ENCODE measurements at regions not wholly inside any gene's neighbourhood (a gene's known extent, or its start where the extent isn't known, plus 50 kb on each side); places are given as distances from the start of the nearest gene placed in this dataset.

DNA sequence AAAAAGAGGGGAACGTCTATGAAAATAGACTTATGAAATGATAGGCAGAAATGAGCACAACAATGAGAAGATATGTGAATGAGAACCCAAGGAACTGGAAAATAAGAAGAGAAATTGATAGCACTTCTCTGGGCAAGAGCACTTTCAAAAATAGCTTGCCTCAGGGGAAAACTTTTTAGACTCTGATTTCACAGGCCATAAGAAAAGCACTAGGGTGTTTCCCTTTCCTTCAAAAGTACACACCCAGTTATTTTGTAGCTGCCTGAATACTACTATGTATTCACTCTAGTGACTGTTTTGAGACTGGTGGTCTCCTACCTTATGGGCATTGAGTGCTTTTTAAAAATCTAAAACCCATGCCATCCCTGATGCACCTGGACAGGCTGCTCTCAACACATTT, 172.3 kb upstream of the SOX6 start:
- TF ChIP-seq RAD21 (conservative IDR thresholded peaks at IDR 0.05 in 1 of 2, IDR thresholded peaks at IDR 0.05 in 1 of 2): no peak
- TF ChIP-seq BHLHE40 (IDR thresholded peaks at IDR 0.05; ENCODE audit: low read depth, low read length): no peak
- TF ChIP-seq PHF8 (IDR thresholded peaks at IDR 0.05; ENCODE audit: borderline replicate concordance, low read depth): no peak
- TF ChIP-seq, protein P1, sequence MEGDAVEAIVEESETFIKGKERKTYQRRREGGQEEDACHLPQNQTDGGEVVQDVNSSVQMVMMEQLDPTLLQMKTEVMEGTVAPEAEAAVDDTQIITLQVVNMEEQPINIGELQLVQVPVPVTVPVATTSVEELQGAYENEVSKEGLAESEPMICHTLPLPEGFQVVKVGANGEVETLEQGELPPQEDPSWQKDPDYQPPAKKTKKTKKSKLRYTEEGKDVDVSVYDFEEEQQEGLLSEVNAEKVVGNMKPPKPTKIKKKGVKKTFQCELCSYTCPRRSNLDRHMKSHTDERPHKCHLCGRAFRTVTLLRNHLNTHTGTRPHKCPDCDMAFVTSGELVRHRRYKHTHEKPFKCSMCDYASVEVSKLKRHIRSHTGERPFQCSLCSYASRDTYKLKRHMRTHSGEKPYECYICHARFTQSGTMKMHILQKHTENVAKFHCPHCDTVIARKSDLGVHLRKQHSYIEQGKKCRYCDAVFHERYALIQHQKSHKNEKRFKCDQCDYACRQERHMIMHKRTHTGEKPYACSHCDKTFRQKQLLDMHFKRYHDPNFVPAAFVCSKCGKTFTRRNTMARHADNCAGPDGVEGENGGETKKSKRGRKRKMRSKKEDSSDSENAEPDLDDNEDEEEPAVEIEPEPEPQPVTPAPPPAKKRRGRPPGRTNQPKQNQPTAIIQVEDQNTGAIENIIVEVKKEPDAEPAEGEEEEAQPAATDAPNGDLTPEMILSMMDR (IDR thresholded peaks at IDR 0.05): no peak
- TF ChIP-seq POLR2A (IDR thresholded peaks at IDR 0.05; ENCODE audit: low read length): no peak
- TF ChIP-seq SMC3 (IDR thresholded peaks at IDR 0.05): no peak
- TF ChIP-seq, protein P2, sequence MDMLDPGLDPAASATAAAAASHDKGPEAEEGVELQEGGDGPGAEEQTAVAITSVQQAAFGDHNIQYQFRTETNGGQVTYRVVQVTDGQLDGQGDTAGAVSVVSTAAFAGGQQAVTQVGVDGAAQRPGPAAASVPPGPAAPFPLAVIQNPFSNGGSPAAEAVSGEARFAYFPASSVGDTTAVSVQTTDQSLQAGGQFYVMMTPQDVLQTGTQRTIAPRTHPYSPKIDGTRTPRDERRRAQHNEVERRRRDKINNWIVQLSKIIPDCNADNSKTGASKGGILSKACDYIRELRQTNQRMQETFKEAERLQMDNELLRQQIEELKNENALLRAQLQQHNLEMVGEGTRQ (IDR thresholded peaks at IDR 0.05): no peak
- TF ChIP-seq BCL3 (IDR thresholded peaks at IDR 0.05): no peak
- no peak for TF ChIP-seq CHD4 (IDR thresholded peaks at IDR 0.05; ENCODE audit: borderline replicate concordance)
- TF ChIP-seq EP300 (IDR thresholded peaks at IDR 0.05): no peak
- TF ChIP-seq ZFP36 (IDR thresholded peaks at IDR 0.05; ENCODE audit: borderline replicate concordance, partially characterized antibody): no peak
- no peak for TF ChIP-seq JUN (IDR thresholded peaks at IDR 0.05)
- TF ChIP-seq CEBPB (IDR thresholded peaks at IDR 0.05): no peak
- TF ChIP-seq HDAC2 (IDR thresholded peaks at IDR 0.05): no peak

Measured in A549 (cell line).